ENCODE measurements at regions not wholly inside any gene's neighbourhood (a gene's known extent, or its start where the extent isn't known, plus 50 kb on each side); places are given as distances from the start of the nearest gene placed in this dataset.

DNA sequence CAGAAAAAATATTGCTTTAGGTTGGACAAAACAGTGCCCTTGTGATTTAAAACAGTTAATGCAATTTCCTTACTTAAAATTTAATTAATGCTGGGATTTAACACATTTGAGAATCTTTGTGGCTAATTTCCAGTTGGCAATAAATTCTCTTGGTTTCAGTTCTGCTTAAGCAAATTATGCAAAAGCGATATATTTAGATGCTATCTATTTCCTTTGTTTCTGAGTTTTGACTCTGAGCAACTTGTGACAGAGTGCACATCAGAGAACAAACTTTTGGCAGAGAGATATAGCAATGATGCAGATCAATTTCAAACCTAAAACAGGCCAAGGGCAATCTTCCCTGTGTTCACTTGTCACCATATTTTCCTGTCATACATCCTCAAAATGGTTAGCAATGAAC lies 933.6 kb upstream of the ZWINT start:
- DNase-seq, result no peak

DNA sequence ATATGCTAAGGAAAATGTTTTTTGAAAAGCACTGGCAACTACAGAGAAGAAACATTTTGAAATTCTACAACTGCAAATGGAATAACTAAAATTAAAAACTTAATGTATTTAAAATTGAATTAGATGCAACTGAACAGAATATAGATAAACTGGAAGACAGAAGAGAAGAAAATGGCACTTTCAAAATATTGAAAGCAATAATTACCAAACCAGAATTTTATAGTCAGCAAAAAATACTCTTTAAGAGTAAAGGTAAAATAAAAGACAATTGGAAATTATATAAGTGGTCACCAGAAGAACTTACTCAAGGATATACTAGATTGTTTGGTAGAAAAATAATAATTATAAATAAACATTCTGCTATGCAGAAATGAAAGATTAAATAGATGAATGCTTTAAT lies 927.7 kb upstream of the ZWINT start:
- no peak for DNase-seq

DNA sequence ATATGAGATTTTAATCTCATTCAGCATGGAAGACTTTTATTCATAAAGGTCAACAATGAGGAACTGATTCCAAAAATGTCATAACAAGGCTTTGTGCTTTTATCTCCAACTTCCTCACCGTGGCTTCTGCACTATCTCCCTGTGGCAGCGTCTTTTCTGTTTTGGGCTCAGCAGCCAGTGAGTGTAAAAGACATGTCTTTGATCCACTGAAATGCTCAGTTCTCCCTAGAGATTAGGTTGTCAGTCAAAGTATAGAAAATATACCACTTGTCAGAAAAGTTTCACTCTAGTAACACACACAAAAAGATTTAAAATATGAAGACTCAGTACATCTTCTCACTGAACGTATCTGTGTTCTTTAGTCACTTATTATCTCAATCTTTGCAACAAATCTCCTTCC lies 901.8 kb upstream of the ZWINT start:
- no peak for DNase-seq

DNA sequence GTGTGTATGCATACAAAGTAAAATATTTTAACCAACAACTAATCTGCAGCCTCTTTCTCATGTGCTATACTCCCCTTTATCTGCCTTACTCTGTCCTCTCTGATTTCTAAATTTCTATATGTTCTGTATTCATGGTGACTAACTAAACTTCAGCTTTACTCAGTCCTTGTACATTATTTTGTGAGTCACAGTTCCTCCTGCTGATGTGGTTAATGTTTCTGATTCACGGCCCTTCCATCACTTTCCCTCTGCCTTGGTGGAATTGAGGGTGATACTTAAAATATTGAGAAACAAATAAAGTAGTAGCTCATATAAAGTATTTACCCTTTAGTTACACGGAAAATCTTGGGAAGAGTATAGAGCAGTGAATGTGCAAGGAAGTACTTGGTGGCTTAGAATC lies 899.1 kb upstream of the ZWINT start:
- no peak for DNase-seq

DNA sequence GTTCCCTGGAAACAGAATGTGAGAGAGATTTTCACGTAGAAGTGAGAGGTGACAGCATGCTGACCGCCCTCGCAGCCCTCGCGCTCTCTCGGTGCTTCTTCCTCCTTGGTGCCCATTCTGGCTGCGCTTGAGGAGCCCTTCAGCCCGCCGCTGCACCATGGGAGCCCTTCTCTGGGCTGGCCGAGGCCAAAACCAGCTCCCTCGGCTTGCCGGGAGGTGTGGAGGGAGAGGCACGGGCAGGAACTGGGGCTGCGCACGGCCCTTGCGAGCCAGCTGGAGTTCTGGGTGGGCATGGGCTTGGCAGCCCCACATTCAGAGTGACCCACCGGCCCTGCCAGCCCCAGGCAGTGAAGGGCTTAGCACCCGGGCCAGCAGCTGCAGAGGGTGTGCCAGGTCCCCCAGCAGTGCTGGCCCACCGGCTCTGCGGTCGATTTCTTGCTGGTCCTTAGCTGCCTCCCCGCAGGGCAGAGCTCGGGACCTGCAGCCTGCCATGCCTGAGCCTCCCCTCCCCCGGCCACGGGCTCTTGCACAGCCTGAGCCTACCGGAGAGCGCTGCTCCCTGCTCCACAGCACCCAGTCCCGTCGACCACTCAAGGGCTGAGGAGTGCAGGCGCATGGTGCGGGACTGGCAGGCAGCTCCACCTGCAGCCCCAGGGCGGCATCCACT lies 888.7 kb upstream of the ZWINT start:
- no peak for DNase-seq

DNA sequence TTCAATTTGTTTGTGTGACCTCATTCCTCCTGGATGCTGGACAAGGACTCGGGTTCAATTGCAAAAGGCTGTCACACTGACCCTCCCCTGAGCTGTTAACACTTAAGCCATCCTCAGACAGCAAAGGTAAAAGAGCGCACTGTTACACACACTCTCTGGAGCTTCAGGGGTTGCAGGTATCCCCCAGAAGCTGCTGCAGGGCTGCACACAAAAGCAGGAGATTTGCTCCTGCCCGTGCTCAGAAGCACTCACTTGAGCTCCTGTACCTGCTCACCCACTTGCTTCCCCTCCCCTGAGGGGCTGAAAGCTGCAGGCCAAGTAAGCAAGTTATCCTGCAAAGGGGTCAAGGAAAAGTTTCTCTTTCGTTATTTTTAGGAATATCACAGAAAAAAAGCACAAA lies 886.2 kb upstream of the ZWINT start:
- no peak for DNase-seq

DNA sequence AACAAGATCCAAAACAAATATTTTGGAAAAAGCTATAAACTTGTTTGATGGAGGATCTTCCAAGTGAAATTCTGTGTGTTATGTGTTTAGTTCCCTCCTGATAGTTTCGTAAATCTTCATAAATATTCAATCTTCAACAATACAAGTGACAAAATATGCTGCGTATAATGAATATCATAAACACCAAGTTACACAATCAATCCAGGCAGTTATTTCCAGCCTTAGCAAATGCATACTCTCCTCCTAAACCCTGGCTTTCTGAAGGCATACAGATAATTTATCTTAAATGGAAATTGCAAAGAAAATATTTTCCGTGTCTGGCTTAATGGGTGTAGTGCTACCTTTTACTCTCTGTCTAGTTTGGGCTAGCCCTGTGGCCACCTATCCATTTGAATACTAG lies 864.9 kb upstream of the ZWINT start:
- no peak for DNase-seq

DNA sequence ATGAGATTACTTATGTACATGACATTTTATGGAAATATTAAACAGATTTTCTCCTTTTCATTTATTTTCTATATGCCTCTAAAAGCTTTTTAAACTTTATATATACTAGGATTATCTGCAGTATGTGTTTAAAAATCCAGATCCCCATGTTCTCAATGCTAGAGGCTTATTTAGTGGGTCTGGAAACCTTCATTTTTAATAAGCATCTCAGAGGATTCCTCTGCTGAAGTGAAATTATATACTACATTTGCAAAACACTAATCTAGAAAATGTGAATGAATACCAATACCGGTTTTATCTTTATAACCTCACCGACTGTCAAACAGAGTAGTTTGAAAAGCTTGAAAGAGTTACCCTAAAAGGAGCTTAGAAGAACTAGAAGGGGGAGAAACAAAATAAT lies 863.8 kb upstream of the ZWINT start:
- DNase-seq, result no peak

DNA sequence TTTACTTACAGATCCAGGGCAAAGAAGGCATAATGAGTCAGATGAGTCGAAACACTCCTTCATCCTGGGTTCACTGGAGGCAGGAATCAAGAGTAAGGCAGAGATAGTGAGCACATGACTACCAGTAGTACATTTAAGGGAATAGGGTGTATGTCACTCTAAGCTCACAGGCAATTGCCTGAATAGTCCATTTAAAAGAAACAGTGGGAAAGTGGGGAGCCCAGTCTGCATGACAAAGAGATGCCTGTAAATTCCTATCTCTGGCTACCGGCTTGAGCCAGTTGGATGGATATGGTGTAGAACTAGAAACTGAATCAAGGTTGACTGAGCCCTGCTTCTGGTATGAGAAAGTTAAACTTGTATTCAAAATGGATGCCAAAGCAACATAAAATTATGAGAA lies 861.5 kb upstream of the ZWINT start:
- DNase-seq, result no peak

DNA sequence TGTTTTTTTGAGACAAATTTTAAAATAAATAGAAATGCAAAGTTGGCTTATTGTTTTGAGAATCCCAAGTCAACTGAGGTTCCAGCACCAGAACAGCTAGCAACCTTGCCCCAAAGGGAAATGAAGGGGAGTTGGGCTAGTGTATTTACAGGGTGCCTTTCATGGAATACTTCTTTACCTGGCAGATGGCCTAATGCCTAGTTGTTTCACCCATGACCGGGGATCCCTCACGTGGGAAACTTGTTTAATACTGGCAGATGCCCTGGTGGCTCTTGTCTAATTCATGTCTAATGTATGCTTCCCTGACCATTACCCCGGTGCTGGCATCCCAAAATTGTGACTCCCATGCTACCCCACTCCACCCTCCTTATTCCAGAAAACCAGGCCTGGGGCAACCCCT lies 861.1 kb upstream of the ZWINT start:
- DNase-seq, result no peak

DNA sequence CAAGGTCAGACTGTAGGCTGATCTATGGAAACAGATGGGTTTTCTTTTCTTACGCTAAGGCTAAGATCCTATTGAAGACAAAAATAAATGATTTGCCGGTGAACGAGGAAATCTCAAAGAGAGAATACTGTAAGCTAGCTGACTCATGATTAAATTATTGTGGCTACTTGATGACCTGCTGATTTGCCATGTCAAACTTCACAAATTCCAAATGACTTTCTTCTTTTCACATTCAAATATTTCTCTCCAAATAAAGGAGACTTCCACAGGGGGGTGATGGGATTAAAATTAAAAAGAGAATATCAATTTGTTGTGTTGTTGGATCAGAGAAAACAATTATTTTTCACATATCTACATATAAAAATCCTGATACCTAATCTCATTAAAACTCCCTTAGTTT lies 860.6 kb upstream of the ZWINT start:
- no peak for DNase-seq

DNA sequence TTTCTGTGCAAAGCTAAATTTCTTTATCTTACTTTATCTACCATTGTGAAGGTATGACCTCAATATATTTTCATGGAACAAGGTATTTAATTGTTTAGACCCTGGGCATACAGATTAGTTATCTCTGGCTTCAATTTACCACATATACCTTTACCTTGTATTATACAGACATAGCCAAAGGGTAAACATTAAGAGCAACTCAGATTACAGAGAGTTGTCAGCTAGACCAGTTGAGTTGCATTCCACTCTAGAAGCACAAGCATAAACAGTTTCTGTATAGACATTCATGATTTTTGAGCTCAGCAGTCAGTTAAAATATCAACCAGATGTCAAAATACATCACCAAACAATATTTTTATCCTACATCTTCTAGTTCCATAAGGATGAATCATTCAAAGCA lies 857.3 kb upstream of the ZWINT start:
- no peak for DNase-seq

DNA sequence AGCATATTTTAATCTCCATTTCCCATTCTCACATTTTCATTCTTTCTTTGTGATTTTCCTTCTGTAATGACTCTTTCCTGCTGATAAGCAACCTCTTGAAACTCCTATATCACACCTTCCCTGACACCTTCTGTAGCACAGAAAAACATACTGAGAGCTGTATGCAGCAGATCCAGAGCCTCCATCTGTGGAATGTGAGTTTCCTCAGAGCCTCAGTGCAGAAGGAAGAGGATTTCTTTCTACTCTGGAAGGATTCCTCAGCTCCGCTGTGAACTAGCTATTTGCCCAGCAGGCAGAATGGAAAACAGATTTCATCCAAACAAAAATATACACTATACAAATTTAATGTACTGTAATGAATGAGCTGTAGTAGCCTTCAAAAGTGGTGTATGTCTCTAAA lies 841.3 kb upstream of the ZWINT start:
- DNase-seq, result no peak

DNA sequence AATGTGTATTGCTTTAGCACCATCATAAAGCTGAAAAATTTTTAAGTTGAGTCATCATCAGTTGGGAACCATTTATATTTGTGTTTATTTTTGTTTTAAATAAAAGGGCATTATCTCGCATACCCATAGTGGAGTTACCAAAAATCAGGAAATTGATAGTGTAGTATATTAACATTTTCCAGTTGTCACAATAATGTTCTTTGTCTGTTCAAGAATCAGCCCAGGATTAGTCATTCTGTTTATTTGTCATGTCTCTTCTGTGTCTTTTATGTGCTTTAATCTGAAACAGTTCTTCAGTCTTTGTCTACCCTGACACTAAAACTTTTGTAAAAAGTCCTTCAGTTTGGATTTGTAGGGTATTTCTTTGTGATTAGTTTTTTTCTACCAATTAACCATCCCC lies 827.8 kb upstream of the ZWINT start:
- no peak for DNase-seq

DNA sequence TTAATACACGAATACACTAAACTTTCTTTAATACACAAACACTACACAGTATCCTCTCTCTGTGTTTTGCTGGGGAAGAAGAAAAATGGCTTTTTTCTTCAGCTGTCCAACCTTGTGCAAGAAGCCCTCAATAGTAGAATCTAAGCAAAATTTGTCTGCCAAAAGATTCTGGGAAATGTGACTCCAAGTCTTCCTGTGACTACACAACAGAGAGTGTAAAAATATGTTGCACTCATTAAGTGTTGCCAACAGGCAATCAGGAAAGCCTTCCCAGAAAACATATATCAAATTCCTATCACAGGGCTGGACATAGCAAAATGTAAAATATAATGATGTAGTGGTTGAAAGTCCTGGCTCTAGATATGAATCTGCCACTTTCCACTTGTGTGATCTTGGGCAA lies 825.1 kb upstream of the ZWINT start:
- DNase-seq, result no peak

DNA sequence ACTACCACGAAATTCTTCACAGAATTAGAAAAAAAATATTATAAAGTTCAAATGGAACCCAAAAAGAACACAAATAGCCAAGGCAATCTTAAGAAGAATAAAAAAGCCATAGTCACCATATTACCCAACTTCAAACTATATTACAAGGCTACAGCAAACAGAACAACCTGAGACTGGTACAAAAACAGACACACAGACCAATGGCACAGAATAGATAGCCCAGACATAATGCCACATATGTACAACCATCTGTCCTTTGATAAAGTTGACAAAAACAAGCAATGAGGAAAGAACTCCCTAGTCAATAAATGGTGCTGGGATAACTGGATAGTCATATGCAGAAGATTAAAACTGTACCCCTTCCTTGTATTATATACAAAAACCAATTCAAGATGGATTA lies 808.5 kb upstream of the ZWINT start:
- DNase-seq, result no peak

DNA sequence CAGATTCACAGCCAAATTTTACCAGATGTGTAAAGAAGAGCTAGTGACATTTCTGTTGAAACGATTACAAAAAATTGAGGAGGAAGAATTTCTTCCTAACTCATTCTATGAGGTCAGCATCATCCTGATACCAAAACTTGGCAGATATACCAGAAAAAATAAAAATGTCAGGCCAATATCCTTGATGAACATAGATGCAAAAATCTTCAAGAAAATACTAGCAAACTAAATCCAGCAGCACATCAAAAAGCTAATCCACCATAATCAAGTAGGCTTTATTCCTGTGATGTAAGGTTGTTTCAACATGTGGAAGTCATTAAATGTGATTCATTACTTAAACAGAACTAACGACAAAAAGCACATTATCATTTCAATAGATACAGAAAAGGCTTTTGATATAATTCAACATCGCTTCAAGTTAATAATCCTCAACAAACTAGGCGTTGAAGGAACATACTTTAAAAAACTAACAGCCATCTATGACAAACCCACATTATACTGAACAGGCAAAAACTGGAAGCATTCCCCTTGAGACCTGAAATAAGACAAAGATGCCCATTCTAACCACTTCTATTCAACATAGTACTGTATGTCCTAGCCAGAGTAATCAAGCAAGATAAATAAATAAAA lies 807.7 kb upstream of the ZWINT start:
- no peak for DNase-seq

DNA sequence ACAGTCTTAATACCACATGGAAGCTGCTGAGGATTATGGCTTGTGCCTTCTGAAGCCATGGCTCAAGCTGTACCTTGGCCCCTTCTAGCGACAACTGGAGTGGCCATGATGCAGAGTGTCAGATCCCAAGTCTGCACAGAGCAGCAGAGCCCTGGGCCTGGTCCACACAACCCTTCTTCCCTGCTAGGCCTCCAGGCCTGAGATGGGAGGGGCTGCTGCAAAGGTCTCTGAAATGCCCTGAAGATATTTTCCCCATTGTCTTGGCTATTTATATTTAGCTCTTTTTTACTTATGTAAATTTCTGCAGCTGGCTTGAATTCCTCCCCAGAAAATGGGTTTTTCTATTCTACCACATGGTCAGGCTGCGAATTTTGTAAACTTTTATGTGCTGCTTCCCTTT lies 804.6 kb upstream of the ZWINT start:
- no peak for DNase-seq

DNA sequence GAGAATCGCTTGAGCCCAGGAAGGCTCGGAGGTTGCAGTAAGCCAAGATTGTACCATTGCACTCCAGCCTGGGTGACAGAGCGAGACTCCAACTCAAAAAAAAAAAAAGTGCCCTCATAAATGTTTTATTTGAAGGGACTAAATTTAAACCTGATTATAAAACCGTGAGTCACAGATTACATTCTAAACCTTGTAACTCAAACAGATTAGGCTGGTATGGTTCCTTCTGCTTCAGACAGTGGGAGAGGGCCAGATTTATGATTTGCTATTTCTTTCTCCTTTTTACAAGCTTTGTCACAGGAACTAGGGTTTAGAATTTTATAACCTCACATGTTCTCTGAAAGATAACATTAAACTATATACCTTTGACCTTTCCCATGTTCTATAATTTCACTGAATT lies 801.2 kb upstream of the ZWINT start:
- DNase-seq, result no peak

DNA sequence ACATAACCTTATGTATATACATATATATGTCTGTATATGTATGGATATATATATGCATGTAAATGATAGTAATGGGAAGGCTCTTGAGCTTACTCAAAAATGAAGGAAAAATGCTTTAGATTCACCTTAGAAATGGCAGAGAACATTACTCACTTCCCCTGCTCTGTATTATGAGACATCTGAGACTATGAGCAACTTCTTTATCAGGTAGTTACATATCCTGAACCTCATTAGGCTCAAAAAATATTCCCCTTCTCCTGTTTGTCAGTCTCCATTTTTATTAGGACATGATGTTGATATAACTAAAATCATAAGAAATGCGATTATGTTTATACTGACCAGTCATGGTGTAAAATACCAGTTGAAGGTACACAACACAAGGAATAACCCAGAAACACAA lies 800.1 kb upstream of the ZWINT start:
- DNase-seq, result no peak

DNA sequence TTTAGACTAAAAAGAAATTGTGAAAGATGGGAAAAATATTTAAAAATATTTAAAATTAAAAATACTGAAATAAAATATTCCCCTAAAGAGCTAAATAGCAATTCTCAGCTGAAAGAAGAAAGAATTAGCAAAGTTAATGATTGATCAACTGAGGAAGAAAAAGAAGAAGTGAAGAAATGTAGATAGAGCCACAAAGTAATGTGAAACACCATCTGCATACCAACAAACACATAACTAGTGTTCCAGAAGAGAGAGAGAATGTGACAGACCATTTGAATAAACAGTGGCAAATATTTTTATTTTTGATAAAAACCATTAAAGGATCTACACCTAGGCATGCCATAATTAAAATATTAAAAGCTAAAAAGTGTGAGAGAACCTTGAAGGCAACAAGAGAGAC lies 784.5 kb upstream of the ZWINT start:
- DNase-seq, result no peak

DNA sequence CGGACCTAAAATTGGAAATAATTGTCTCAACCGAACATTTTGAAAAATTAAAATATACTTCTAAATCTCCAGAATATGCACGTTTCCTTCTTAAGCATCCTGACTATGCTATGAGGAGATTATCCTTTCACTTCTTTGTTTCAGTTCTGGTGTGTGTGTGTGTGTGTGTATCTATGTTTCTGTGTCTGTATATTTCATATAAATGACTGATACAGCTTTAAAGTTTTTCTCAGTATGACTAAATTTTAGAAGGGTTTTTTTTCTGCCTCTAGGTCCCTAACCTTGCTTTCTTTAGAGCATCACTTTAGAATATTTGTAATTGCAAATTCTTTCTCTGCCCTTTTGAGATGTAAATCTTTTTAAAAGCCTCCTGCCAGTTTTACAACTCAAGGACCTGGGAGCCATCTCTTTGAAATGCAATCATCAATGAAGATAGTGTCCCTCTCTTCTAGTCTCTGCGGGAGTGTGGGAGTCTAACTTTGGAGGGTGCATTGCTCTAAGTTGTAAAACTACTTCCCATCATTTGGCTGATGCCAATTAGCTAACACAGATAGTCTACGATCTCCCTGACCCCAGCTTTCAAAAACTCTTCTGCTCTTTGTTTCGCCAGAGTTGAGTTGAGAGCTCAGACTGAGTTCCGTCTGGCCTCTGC lies 782.0 kb upstream of the ZWINT start:
- DNase-seq, result no peak

DNA sequence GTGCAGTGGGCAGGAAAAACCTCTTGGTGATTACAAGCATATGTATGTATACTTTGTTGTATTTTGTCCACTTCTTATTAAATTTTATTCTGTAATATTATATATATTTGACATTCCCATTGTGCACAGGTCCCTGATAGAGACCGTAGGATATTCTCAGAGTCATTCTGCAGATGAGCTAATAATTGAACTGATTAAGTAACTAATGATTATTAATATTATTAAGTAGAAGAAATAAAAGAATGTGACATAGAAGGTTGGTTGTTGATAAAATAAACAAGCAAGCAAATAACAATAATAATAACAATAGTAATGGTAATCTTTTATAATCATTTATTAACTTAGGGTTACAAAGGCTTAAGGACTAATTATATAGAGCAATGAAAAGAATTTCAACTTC lies 780.6 kb upstream of the ZWINT start:
- DNase-seq, result no peak

DNA sequence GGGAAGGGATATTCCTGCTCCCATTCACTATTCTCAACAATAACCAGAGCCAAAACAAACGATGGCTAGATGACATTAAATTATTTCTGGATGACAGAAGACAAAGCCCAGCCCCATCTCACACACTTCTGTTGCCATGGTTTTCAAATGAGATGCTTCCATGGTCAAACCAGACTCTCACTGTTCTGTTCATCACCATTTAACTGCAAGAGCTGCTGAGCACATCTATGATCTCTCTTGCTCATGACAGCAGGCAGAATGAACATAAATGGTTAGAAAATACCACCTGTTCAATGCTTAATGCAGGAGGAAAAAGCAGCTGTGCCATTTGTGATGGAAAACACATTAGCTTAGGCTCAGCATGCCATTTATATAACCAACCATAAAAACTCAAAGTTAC lies 758.6 kb upstream of the ZWINT start:
- DNase-seq, result no peak

DNA sequence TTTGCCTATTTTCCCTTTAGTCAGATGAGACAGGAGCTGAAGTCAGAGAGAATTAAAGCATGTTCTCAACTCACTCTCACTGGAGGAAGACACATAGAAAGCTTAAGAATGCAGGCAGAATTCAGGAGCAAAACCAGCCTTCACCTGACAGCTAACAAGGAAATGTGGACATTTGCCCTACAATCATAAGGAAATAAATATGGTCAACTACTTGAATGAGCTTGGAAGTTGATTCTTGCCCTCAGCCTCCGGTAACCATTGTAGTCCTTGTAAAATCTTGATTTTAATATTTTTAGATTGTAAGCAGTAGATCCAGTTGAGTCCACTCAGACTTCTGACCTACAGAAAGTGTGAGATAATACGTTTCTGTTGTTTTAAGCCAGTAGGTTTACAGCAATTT lies 752.5 kb upstream of the ZWINT start:
- DNase-seq, result no peak

Measured in activated T-cell treated with anti-CD3 and anti-CD28 coated beads, Interleukin-2, amount 50 U/mL, for 48 hours (primary cell).